ENCODE measurements at regions not wholly inside any gene's neighbourhood (a gene's known extent, or its start where the extent isn't known, plus 50 kb on each side); places are given as distances from the start of the nearest gene placed in this dataset.

GRCh38 chr20:36824142-36824940 is 50.8 kb upstream of the DSN1 start:
- Histone ChIP-seq H3K4me3 (ENCODE audit: severe bottlenecking) (no peak overlapping the region), H3K27me3 (ENCODE audit: insufficient read depth, poor library complexity, severe bottlenecking) (no peaks in the 10 kb centered on the region), H3K36me3 (ENCODE audit: low read depth) (peaks cover 90% of the 10 kb centered on the region), H3K4me1 (ENCODE audit: insufficient read depth, poor library complexity, severe bottlenecking) (no peaks in the 10 kb centered on the region), H3K9me3 (ENCODE audit: severe bottlenecking) (no peaks in the 10 kb centered on the region), H3K27ac (ENCODE audit: poor library complexity, severe bottlenecking) (no peak overlapping the region)
- DNase-seq (ENCODE audit: low spot score) (no peak), ATAC-seq (ENCODE audit: low read depth) (peak; percentile 35; the same call in 2 of the 3 replicates)
- no peak for TF ChIP-seq CTCF (IDR thresholded peaks at IDR 0.05; ENCODE audit: poor library complexity, severe bottlenecking)

- no peak for DNase-seq (ENCODE audit: low spot score)
- no peaks in the 10 kb centered on the region for H3K27me3 ChIP-seq (ENCODE audit: insufficient read depth, poor library complexity, severe bottlenecking)
- no peak for ATAC-seq (ENCODE audit: low read depth)
- peaks cover 92% of the 10 kb centered on the region for H3K36me3 ChIP-seq (ENCODE audit: low read depth)
- H3K9me3 ChIP-seq (ENCODE audit: severe bottlenecking) = no peaks in the 10 kb centered on the region
- H3K27ac ChIP-seq (ENCODE audit: poor library complexity, severe bottlenecking) = no peak overlapping the region
- TF ChIP-seq CTCF (IDR thresholded peaks at IDR 0.05; ENCODE audit: poor library complexity, severe bottlenecking) = no peak
- H3K4me1 ChIP-seq (ENCODE audit: insufficient read depth, poor library complexity, severe bottlenecking) = no peaks in the 10 kb centered on the region
- H3K4me3 ChIP-seq (ENCODE audit: severe bottlenecking) = no peak overlapping the region
Measured at GRCh38 chr20:36825385-36826104, 50.4 kb upstream of the TLDC2 start.

Data from RWPE2 (cell line).